ENCODE measurements at regions not wholly inside any gene's neighbourhood (a gene's known extent, or its start where the extent isn't known, plus 50 kb on each side); places are given as distances from the start of the nearest gene placed in this dataset.

- Histone ChIP-seq H3K9ac (ENCODE audit: low read length) (no peak overlapping the region), H3K27ac (ENCODE audit: low read depth, low read length) (no peak overlapping the region), H3K4me1 (ENCODE audit: control insufficient read depth, insufficient read depth, low read length) (peaks cover 4% of the 10 kb centered on the region), H3K27me3 (ENCODE audit: control insufficient read depth, insufficient read depth, low read length) (no peaks in the 10 kb centered on the region), H3K4me3 (ENCODE audit: low read length) (no peak overlapping the region), H3K36me3 (ENCODE audit: control insufficient read depth, insufficient read depth, low read length) (no peaks in the 10 kb centered on the region)
These were observed 541.6 kb upstream of the MAN1A1 start for GRCh38 chr6:119891206-119891605.

- peak overlapping the region; percentile 14 for H3K27ac ChIP-seq (ENCODE audit: low read depth, low read length)
- H3K4me1 ChIP-seq (ENCODE audit: control insufficient read depth, insufficient read depth, low read length): peaks cover 4% of the 10 kb centered on the region
- H3K27me3 ChIP-seq (ENCODE audit: control insufficient read depth, insufficient read depth, low read length): no peaks in the 10 kb centered on the region
- H3K4me3 ChIP-seq (ENCODE audit: low read length): no peak overlapping the region
- H3K9ac ChIP-seq (ENCODE audit: low read length): no peak overlapping the region
- H3K36me3 ChIP-seq (ENCODE audit: control insufficient read depth, insufficient read depth, low read length): no peaks in the 10 kb centered on the region
These were observed 540.9 kb upstream of the MAN1A1 start for GRCh38 chr6:119890470-119890869.

GRCh38 chr6:119887666-119888065 lies 538.1 kb upstream of the MAN1A1 start:
- no peaks in the 10 kb centered on the region for H3K27me3 ChIP-seq (ENCODE audit: control insufficient read depth, insufficient read depth, low read length)
- H3K9ac ChIP-seq (ENCODE audit: low read length): no peak overlapping the region
- no peak overlapping the region for H3K27ac ChIP-seq (ENCODE audit: low read depth, low read length)
- no peak overlapping the region for H3K4me3 ChIP-seq (ENCODE audit: low read length)
- H3K36me3 ChIP-seq (ENCODE audit: control insufficient read depth, insufficient read depth, low read length): no peaks in the 10 kb centered on the region
- H3K4me1 ChIP-seq (ENCODE audit: control insufficient read depth, insufficient read depth, low read length): peaks cover 4% of the 10 kb centered on the region

- H3K36me3 ChIP-seq (ENCODE audit: control insufficient read depth, insufficient read depth, low read length): no peaks in the 10 kb centered on the region
- no peaks in the 10 kb centered on the region for H3K27me3 ChIP-seq (ENCODE audit: control insufficient read depth, insufficient read depth, low read length)
- H3K9ac ChIP-seq (ENCODE audit: low read length): no peak overlapping the region
- H3K4me1 ChIP-seq (ENCODE audit: control insufficient read depth, insufficient read depth, low read length): no peaks in the 10 kb centered on the region
- H3K4me3 ChIP-seq (ENCODE audit: low read length): no peak overlapping the region
- H3K27ac ChIP-seq (ENCODE audit: low read depth, low read length): no peak overlapping the region
These were observed 531.9 kb upstream of the MAN1A1 start for GRCh38 chr6:119881416-119881815.

- H3K4me3 ChIP-seq (ENCODE audit: low read length): no peak overlapping the region
- H3K27ac ChIP-seq (ENCODE audit: low read depth, low read length): no peak overlapping the region
- H3K27me3 ChIP-seq (ENCODE audit: control insufficient read depth, insufficient read depth, low read length): no peaks in the 10 kb centered on the region
- no peak overlapping the region for H3K9ac ChIP-seq (ENCODE audit: low read length)
- H3K36me3 ChIP-seq (ENCODE audit: control insufficient read depth, insufficient read depth, low read length): no peaks in the 10 kb centered on the region
- no peaks in the 10 kb centered on the region for H3K4me1 ChIP-seq (ENCODE audit: control insufficient read depth, insufficient read depth, low read length)
These were observed 531.3 kb upstream of the MAN1A1 start for GRCh38 chr6:119880840-119881239.

GRCh38 chr6:119879731-119880130 lies 530.2 kb upstream of the MAN1A1 start:
- H3K36me3 ChIP-seq (ENCODE audit: control insufficient read depth, insufficient read depth, low read length): no peaks in the 10 kb centered on the region
- no peak overlapping the region for H3K27ac ChIP-seq (ENCODE audit: low read depth, low read length)
- H3K4me1 ChIP-seq (ENCODE audit: control insufficient read depth, insufficient read depth, low read length): no peaks in the 10 kb centered on the region
- no peak overlapping the region for H3K4me3 ChIP-seq (ENCODE audit: low read length)
- no peak overlapping the region for H3K9ac ChIP-seq (ENCODE audit: low read length)
- H3K27me3 ChIP-seq (ENCODE audit: control insufficient read depth, insufficient read depth, low read length): no peaks in the 10 kb centered on the region

- H3K4me1 ChIP-seq (ENCODE audit: control insufficient read depth, insufficient read depth, low read length): no peaks in the 10 kb centered on the region
- no peaks in the 10 kb centered on the region for H3K27me3 ChIP-seq (ENCODE audit: control insufficient read depth, insufficient read depth, low read length)
- no peak overlapping the region for H3K4me3 ChIP-seq (ENCODE audit: low read length)
- H3K27ac ChIP-seq (ENCODE audit: low read depth, low read length): no peak overlapping the region
- no peaks in the 10 kb centered on the region for H3K36me3 ChIP-seq (ENCODE audit: control insufficient read depth, insufficient read depth, low read length)
- no peak overlapping the region for H3K9ac ChIP-seq (ENCODE audit: low read length)
These were observed 524.8 kb upstream of the MAN1A1 start for GRCh38 chr6:119874381-119874780.

- no peak overlapping the region for H3K4me3 ChIP-seq (ENCODE audit: low read length)
- H3K9ac ChIP-seq (ENCODE audit: low read length): no peak overlapping the region
- no peaks in the 10 kb centered on the region for H3K4me1 ChIP-seq (ENCODE audit: control insufficient read depth, insufficient read depth, low read length)
- H3K27ac ChIP-seq (ENCODE audit: low read depth, low read length): no peak overlapping the region
- H3K36me3 ChIP-seq (ENCODE audit: control insufficient read depth, insufficient read depth, low read length): no peaks in the 10 kb centered on the region
- no peaks in the 10 kb centered on the region for H3K27me3 ChIP-seq (ENCODE audit: control insufficient read depth, insufficient read depth, low read length)
These were observed 523.5 kb upstream of the MAN1A1 start for GRCh38 chr6:119873107-119873506.

- Histone ChIP-seq H3K36me3 (ENCODE audit: control insufficient read depth, insufficient read depth, low read length) (no peaks in the 10 kb centered on the region), H3K27me3 (ENCODE audit: control insufficient read depth, insufficient read depth, low read length) (no peaks in the 10 kb centered on the region), H3K27ac (ENCODE audit: low read depth, low read length) (no peak overlapping the region), H3K4me3 (ENCODE audit: low read length) (no peak overlapping the region), H3K9ac (ENCODE audit: low read length) (no peak overlapping the region), H3K4me1 (ENCODE audit: control insufficient read depth, insufficient read depth, low read length) (no peaks in the 10 kb centered on the region)
These were observed 522.0 kb upstream of the MAN1A1 start for GRCh38 chr6:119871520-119871919.

- Histone ChIP-seq H3K4me1 (ENCODE audit: control insufficient read depth, insufficient read depth, low read length) (no peaks in the 10 kb centered on the region), H3K4me3 (ENCODE audit: low read length) (no peak overlapping the region), H3K27me3 (ENCODE audit: control insufficient read depth, insufficient read depth, low read length) (no peaks in the 10 kb centered on the region), H3K36me3 (ENCODE audit: control insufficient read depth, insufficient read depth, low read length) (no peaks in the 10 kb centered on the region), H3K27ac (ENCODE audit: low read depth, low read length) (no peak overlapping the region), H3K9ac (ENCODE audit: low read length) (no peak overlapping the region)
These were observed 516.1 kb upstream of the MAN1A1 start for GRCh38 chr6:119865466-119866350.

- no peaks in the 10 kb centered on the region for H3K27me3 ChIP-seq (ENCODE audit: control insufficient read depth, insufficient read depth, low read length)
- no peak overlapping the region for H3K9ac ChIP-seq (ENCODE audit: low read length)
- H3K36me3 ChIP-seq (ENCODE audit: control insufficient read depth, insufficient read depth, low read length): no peaks in the 10 kb centered on the region
- H3K4me1 ChIP-seq (ENCODE audit: control insufficient read depth, insufficient read depth, low read length): no peaks in the 10 kb centered on the region
- H3K4me3 ChIP-seq (ENCODE audit: low read length): no peak overlapping the region
- no peak overlapping the region for H3K27ac ChIP-seq (ENCODE audit: low read depth, low read length)
These were observed 513.2 kb upstream of the MAN1A1 start for GRCh38 chr6:119862719-119863118.

- no peaks in the 10 kb centered on the region for H3K4me1 ChIP-seq (ENCODE audit: control insufficient read depth, insufficient read depth, low read length)
- H3K27ac ChIP-seq (ENCODE audit: low read depth, low read length): no peak overlapping the region
- no peak overlapping the region for H3K9ac ChIP-seq (ENCODE audit: low read length)
- no peaks in the 10 kb centered on the region for H3K27me3 ChIP-seq (ENCODE audit: control insufficient read depth, insufficient read depth, low read length)
- no peak overlapping the region for H3K4me3 ChIP-seq (ENCODE audit: low read length)
- H3K36me3 ChIP-seq (ENCODE audit: control insufficient read depth, insufficient read depth, low read length): no peaks in the 10 kb centered on the region
These were observed 509.3 kb upstream of the MAN1A1 start for GRCh38 chr6:119858901-119859300.

- Histone ChIP-seq H3K36me3 (ENCODE audit: control insufficient read depth, insufficient read depth, low read length) (no peaks in the 10 kb centered on the region), H3K9ac (ENCODE audit: low read length) (no peak overlapping the region), H3K27me3 (ENCODE audit: control insufficient read depth, insufficient read depth, low read length) (no peaks in the 10 kb centered on the region), H3K4me3 (ENCODE audit: low read length) (no peak overlapping the region), H3K4me1 (ENCODE audit: control insufficient read depth, insufficient read depth, low read length) (no peaks in the 10 kb centered on the region), H3K27ac (ENCODE audit: low read depth, low read length) (no peak overlapping the region)
These were observed 506.6 kb upstream of the MAN1A1 start for GRCh38 chr6:119856136-119856535.

All from rectal smooth muscle tissue (tissue), 1 donor.